ENCODE measurements at regions not wholly inside any gene's neighbourhood (a gene's known extent, or its start where the extent isn't known, plus 50 kb on each side); places are given as distances from the start of the nearest gene placed in this dataset.
A peak's percentile ranks its signal among the peaks of the same experiment; 100 is the strongest.

DNA sequence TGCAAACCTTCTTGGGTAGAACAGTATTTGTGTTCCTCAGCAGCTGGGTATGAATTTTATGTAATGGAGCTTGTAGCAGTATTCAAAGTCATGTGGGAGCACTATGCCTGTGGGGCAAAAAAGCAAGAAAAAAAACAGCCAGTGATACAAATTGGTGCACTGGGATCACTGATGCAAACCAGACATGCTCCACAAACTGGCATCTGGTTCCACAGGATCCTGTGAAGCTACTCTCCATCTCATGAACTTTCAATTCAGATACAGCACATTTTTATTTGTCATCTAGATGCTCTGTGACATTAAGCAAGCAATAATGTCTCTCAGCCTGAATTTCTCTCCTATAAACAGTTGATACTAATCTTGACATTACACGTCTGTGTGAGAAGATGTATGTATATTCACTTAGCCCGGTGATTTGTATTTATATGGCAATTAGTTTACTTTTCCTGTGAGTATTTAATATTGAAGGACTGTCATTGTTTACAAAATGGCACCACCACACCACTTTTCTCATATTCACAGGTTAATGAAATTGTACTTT is 208.5 kb upstream of the GRIA4 start:
- ChIA-PET CTCF (no interaction called here), POLR2A (ENCODE audit: low non-redundant PET) (no interaction called here)
- Histone ChIP-seq H3K4me3 (ENCODE audit: low read depth, low read length, poor library complexity, severe bottlenecking) (no peak overlapping the region), H3K27ac (ENCODE audit: low read depth, low read length, poor library complexity, severe bottlenecking) (no peak overlapping the region), H3K36me3 (ENCODE audit: insufficient read depth, low read length, poor library complexity, severe bottlenecking) (no peaks in the 10 kb centered on the region), H3K27me3 (replicated peaks; ENCODE audit: insufficient read depth, low read depth, low read length, poor library complexity) (peaks cover 56% of the 10 kb centered on the region), H3K9me3 (ENCODE audit: low read depth, low read length, poor library complexity, severe bottlenecking) (no peaks in the 10 kb centered on the region), H3K4me1 (ENCODE audit: insufficient read depth, low read length, poor library complexity, severe bottlenecking) (peaks cover 5% of the 10 kb centered on the region)
- TF ChIP-seq EZH2 (IDR thresholded peaks at IDR 0.05; ENCODE audit: borderline replicate concordance, low read depth, low read length, poor library complexity, severe bottlenecking) (no peak), CTCF (conservative IDR thresholded peaks at IDR 0.05; ENCODE audit: low read depth, low read length) (no peak)
- intact Hi-C loops (cut with micrococcal nuclease; ENCODE audit: unreplicated experiment): no loop called here
- no TSS peak for BruUV-seq (replicated peaks)
- no peak for DNase-seq (ENCODE audit: low spot score)

DNA sequence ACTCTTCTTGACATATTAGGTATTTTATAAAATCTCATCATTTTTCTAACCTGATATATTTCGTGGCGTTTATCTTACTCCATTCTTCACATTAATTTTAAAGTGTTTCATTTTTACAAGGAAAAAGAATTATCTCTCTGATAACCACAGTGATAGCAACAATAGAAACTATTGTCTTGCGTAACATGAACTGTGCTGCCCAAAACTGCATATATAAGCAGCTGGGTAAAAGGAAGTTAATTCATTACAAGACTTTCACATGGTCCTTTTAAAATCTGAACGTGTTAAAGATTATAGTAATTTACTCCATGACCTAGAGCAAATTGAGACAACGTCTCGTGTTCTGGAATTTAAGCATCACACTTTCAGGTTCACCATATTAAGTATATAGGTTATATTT is 210.4 kb upstream of the GRIA4 start:
- no peaks in the 10 kb centered on the region for H3K36me3 ChIP-seq (ENCODE audit: insufficient read depth, low read length, poor library complexity, severe bottlenecking)
- H3K4me3 ChIP-seq (ENCODE audit: low read depth, low read length, poor library complexity, severe bottlenecking): no peak overlapping the region
- H3K4me1 ChIP-seq (ENCODE audit: insufficient read depth, low read length, poor library complexity, severe bottlenecking): peaks cover 5% of the 10 kb centered on the region
- TF ChIP-seq EZH2 (IDR thresholded peaks at IDR 0.05; ENCODE audit: borderline replicate concordance, low read depth, low read length, poor library complexity, severe bottlenecking) (no peak), CTCF (conservative IDR thresholded peaks at IDR 0.05; ENCODE audit: low read depth, low read length) (no peak)
- peak; percentile 23 for DNase-seq (ENCODE audit: low spot score)
- intact Hi-C loops (cut with micrococcal nuclease; ENCODE audit: unreplicated experiment): no loop called here
- ChIA-PET POLR2A (ENCODE audit: low non-redundant PET) (no interaction called here), CTCF (no interaction called here)
- no peaks in the 10 kb centered on the region for H3K9me3 ChIP-seq (ENCODE audit: low read depth, low read length, poor library complexity, severe bottlenecking)
- no peak overlapping the region for H3K27ac ChIP-seq (ENCODE audit: low read depth, low read length, poor library complexity, severe bottlenecking)
- BruUV-seq (replicated peaks): no TSS peak
- peaks cover 57% of the 10 kb centered on the region for H3K27me3 ChIP-seq (replicated peaks; ENCODE audit: insufficient read depth, low read depth, low read length, poor library complexity)

DNA sequence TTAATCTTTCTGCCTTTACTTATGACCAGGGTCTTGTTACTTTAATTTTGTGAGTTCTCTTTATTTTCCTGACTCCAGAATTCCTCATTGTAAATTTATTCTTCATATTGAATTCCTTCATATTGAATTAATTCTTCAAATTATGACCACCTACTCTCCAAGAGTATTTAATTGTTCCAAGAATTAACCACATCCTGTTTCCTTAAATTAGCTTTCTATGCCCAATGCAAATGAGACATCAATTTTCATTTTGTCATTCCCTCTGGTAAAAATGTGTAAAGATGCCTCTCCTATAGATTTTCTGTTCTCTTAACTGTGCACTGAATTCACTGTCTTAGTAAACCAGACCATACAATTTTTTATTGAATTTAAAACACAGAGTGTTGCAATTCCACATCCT is 211.2 kb upstream of the GRIA4 start:
- H3K27ac ChIP-seq (ENCODE audit: low read depth, low read length, poor library complexity, severe bottlenecking): no peak overlapping the region
- no TSS peak for BruUV-seq (replicated peaks)
- no peak overlapping the region for H3K4me3 ChIP-seq (ENCODE audit: low read depth, low read length, poor library complexity, severe bottlenecking)
- CTCF ChIA-PET: no interaction called here
- intact Hi-C loops (cut with micrococcal nuclease; ENCODE audit: unreplicated experiment): no loop called here
- peaks cover 56% of the 10 kb centered on the region for H3K27me3 ChIP-seq (replicated peaks; ENCODE audit: insufficient read depth, low read depth, low read length, poor library complexity)
- TF ChIP-seq CTCF (conservative IDR thresholded peaks at IDR 0.05; ENCODE audit: low read depth, low read length) (no peak), EZH2 (IDR thresholded peaks at IDR 0.05; ENCODE audit: borderline replicate concordance, low read depth, low read length, poor library complexity, severe bottlenecking) (no peak)
- no peaks in the 10 kb centered on the region for H3K9me3 ChIP-seq (ENCODE audit: low read depth, low read length, poor library complexity, severe bottlenecking)
- H3K4me1 ChIP-seq (ENCODE audit: insufficient read depth, low read length, poor library complexity, severe bottlenecking): peaks cover 6% of the 10 kb centered on the region
- POLR2A ChIA-PET (ENCODE audit: low non-redundant PET): no interaction called here
- no peaks in the 10 kb centered on the region for H3K36me3 ChIP-seq (ENCODE audit: insufficient read depth, low read length, poor library complexity, severe bottlenecking)
- peak; percentile 67 for DNase-seq (ENCODE audit: low spot score)

All from A673 (cell line).